Ectodermal cell (in vitro differentiated cells): ENCODE measurements at regions not wholly inside any gene's neighbourhood (a gene's known extent, or its start where the extent isn't known, plus 50 kb on each side); places are given as distances from the start of the nearest gene placed in this dataset.

Experiments used
- H3K27ac ChIP-seq: 2 replicates; pipeline ENCODE4 v1.7.0; 2013; ENCODE audit warnings: mild to moderate bottlenecking, low read depth, low read length; ENCODE audit not compliant: insufficient read depth, poor library complexity, severe bottlenecking
- H3K27me3 ChIP-seq: 2 replicates; pipeline ENCODE4 v1.7.0; 2013; ENCODE audit warnings: mild to moderate bottlenecking, low read length; ENCODE audit not compliant: insufficient read depth, control insufficient read depth, poor library complexity, severe bottlenecking
- H3K36me3 ChIP-seq: one replicate; pipeline ENCODE4 v1.7.0; 2013; ENCODE audit warnings: low read length; ENCODE audit not compliant: control insufficient read depth, insufficient read depth
- H3K4me1 ChIP-seq: one replicate; pipeline ENCODE4 v1.7.0; 2013; ENCODE audit warnings: low read length; ENCODE audit not compliant: control insufficient read depth, insufficient read depth
- H3K4me3 ChIP-seq: 2 replicates; pipeline ENCODE4 v1.7.0; 2013; ENCODE audit warnings: low read depth, low read length, control low read depth; ENCODE audit not compliant: insufficient read depth
- H3K9me3 ChIP-seq: 2 replicates; pipeline ENCODE4 v1.7.0; 2013; ENCODE audit warnings: mild to moderate bottlenecking, low read length, moderate library complexity; ENCODE audit not compliant: control insufficient read depth
- WGBS, 2 experiments: methylation state at CpG; one replicate each; pipeline ENCODE4 v1.1.7; 2013; ENCODE audit warnings: missing lambda C conversion rate in 2 of 2; 5-methylcytosine and 5-hydroxymethylcytosine counted together

- Histone ChIP-seq H3K9me3 (no peaks in the 10 kb centered on the region), H3K27me3 (no peaks in the 10 kb centered on the region), H3K4me3 (no peak overlapping the region), H3K36me3 (no peaks in the 10 kb centered on the region), H3K4me1 (no peaks in the 10 kb centered on the region), H3K27ac (no peak overlapping the region)
- WGBS, 2 experiments = 77 to 92% methylated on average over 1 of the region's 1 CpG
These were observed 425.3 kb upstream of the CDH6 start for GRCh38 chr5:30768056-30768690.

GRCh38 chr5:30765706-30766105 is 427.8 kb upstream of the CDH6 start:
- Histone ChIP-seq H3K36me3 (no peaks in the 10 kb centered on the region), H3K27ac (no peak overlapping the region), H3K4me3 (no peak overlapping the region), H3K27me3 (no peaks in the 10 kb centered on the region), H3K4me1 (no peaks in the 10 kb centered on the region), H3K9me3 (no peaks in the 10 kb centered on the region)
- 70% methylated on average over 2 of the region's 2 CpGs; no CpG with 5 or more reads in 1 of the 2 experiments for WGBS, 2 experiments

GRCh38 chr5:30765227-30765626 is 428.3 kb upstream of the CDH6 start:
- H3K9me3 ChIP-seq = no peaks in the 10 kb centered on the region

DNA sequence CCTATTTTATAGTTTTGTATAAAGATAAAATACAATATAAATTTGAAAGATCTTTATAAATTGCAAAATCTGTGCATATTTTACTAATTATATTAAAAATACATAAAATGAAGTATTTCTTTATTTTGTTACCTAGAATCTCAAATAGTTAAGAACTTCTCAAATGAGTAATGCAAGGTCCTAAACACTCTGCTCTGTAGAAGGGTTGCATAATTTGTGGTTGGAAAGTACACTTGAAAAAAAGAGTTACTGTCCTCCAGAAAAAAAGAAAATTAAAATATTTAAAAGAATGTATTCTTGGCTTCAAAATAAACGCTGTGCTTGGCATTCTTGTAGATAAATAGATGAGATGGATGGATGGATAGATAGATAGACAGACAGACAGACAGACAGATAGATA is 428.8 kb upstream of the CDH6 start:
- Histone ChIP-seq H3K4me1 (no peaks in the 10 kb centered on the region), H3K36me3 (no peaks in the 10 kb centered on the region), H3K9me3 (no peaks in the 10 kb centered on the region), H3K27me3 (no peaks in the 10 kb centered on the region), H3K4me3 (no peak overlapping the region), H3K27ac (no peak overlapping the region)
- 78 to 100% methylated on average over 1 of the region's 1 CpG for WGBS, 2 experiments

More at GRCh38 chr5:30765227-30765626, 428.3 kb upstream of the CDH6 start:
- Histone ChIP-seq H3K27me3 (no peaks in the 10 kb centered on the region), H3K36me3 (no peaks in the 10 kb centered on the region), H3K4me1 (no peaks in the 10 kb centered on the region), H3K27ac (no peak overlapping the region), H3K4me3 (no peak overlapping the region)
- 89 to 95% methylated on average over 2 of the region's 2 CpGs for WGBS, 2 experiments

DNA sequence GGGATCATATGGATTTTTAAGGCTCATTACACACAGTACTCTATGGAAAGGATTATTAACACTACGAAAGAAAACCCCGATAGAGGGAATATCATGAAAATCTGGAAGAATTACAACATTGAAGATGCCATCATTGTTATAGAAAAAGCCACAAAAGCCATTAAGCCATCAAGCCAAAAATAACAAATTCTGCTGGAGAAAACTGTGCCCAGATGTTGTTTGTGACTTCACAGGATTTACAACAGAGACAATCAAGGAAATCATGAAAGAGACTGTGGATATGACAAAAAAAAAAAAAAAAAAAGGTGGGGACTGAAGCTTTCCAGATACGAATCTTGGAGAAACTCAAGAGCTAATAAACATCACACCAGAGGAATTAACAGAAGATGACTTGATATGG is 433.8 kb upstream of the CDH6 start:
- H3K27ac ChIP-seq = no peak overlapping the region
- no peak overlapping the region for H3K4me3 ChIP-seq
- 95 to 100% methylated on average over 2 to 3 of the region's 3 CpGs for WGBS, 2 experiments
- H3K4me1 ChIP-seq = no peaks in the 10 kb centered on the region
- no peaks in the 10 kb centered on the region for H3K36me3 ChIP-seq
- no peaks in the 10 kb centered on the region for H3K9me3 ChIP-seq
- no peaks in the 10 kb centered on the region for H3K27me3 ChIP-seq

DNA sequence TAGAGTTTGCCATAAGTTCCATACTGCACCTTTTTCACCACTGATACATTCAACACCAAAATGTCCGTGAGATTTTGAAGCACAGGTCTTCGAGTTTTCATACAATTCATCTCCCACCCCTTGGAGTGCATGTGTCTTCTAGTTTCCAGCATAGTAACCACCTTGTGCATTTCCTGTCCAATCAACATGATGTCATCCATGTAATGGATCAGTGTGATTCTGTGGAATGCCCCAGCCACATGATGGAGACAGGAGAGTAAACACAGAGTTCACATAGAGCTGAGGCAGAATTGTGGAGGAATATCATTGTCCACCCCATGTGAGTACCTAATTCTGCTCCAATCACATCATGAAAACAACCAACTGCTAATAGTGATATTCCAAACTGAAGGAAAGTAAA is 441.5 kb upstream of the CDH6 start:
- Histone ChIP-seq H3K27ac (no peak overlapping the region), H3K27me3 (no peaks in the 10 kb centered on the region), H3K36me3 (no peaks in the 10 kb centered on the region), H3K4me3 (no peak overlapping the region), H3K9me3 (no peaks in the 10 kb centered on the region), H3K4me1 (no peaks in the 10 kb centered on the region)
- WGBS, 2 experiments = 94 to 100% methylated on average over 2 of the region's 2 CpGs

DNA sequence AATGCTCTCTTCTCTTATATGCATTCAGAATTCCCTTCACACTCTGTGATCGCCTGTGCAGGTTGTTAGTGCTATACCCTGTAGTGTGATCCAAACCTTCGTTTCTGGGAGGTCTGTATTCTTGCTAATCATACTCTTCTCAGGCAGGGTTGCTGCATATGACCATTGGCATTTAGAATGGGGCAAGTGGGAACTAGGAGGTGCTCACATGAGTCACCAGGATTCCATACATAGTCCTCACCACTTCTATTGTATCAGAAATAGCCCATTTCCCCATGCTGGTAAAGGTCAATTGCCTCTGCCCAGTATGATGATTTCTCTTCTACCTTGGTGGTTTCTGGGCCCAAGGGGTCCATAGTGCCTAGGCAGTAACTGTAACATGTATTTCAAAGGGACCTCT is 443.5 kb upstream of the CDH6 start:
- Histone ChIP-seq H3K27ac (no peak overlapping the region), H3K27me3 (no peaks in the 10 kb centered on the region), H3K9me3 (no peaks in the 10 kb centered on the region), H3K4me1 (no peaks in the 10 kb centered on the region), H3K4me3 (no peak overlapping the region), H3K36me3 (no peaks in the 10 kb centered on the region)
- WGBS, 2 experiments = 91 to 100% methylated on average over 2 of the region's 2 CpGs

DNA sequence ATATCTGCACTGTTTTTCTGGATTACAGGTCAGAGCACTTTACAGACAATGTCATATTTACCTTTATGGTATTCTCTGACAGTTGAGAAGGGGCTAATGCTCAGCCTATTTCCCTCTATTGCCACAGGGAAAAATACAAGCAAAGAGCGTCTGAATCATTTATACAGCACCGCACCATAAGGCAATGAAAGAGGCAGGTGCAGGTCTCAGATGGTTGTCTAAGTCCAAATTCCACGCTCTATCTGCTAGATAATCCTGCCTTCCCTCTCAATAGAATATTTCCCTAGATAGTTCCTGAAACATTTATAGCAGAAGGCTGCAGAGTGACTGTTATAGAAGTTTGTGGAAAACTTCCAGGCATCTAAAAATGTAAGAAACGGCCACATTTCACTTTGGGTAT is 446.1 kb upstream of the CDH6 start:
- no peaks in the 10 kb centered on the region for H3K36me3 ChIP-seq
- H3K4me1 ChIP-seq = no peaks in the 10 kb centered on the region
- 94 to 100% methylated on average over 3 to 4 of the region's 4 CpGs for WGBS, 2 experiments
- no peak overlapping the region for H3K4me3 ChIP-seq
- no peaks in the 10 kb centered on the region for H3K9me3 ChIP-seq
- no peak overlapping the region for H3K27ac ChIP-seq
- H3K27me3 ChIP-seq = no peaks in the 10 kb centered on the region

DNA sequence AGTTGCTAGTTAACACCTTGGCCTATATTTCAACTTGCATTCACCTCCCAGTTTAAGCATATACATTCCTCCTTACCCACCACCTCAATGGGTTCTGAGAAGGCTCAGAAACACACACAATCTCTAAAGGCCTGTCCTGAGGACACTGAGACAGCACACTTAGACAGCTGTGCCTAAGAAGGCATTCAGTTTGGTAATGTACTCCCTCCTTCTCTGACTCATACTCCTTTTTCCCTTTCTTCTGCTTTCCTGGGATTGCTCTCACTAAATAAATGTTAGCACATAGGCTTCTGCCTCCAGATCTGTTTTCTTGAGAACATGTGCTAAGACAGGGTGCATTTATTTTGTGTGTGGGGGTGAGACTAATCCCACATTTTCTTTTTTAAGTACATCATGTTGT is 456.8 kb upstream of the CDH6 start:
- Histone ChIP-seq H3K4me3 (no peak overlapping the region), H3K27me3 (no peaks in the 10 kb centered on the region), H3K9me3 (no peaks in the 10 kb centered on the region), H3K4me1 (no peaks in the 10 kb centered on the region), H3K27ac (no peak overlapping the region), H3K36me3 (no peaks in the 10 kb centered on the region)

DNA sequence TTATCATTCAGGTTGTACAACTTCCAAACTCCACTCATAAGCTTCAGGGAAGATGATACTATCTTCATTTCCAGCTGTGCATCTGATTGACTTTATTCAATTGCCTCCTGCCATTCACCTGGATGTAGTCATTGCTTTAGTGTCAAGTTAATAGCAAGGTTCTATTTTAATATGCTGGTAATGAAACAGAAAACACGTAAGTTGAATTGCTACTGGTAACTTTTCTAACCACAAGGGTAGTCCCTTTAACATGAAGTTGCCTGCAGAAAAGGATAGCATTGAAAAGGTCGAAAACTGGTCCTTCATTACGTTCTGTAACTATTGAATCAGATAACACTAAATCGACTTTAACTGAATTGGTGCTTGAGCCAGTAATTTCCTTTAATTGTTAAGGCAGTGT is 459.4 kb upstream of the CDH6 start:
- 96 to 100% methylated on average over 4 of the region's 4 CpGs for WGBS, 2 experiments
- no peaks in the 10 kb centered on the region for H3K4me1 ChIP-seq
- H3K27me3 ChIP-seq = no peaks in the 10 kb centered on the region
- no peaks in the 10 kb centered on the region for H3K9me3 ChIP-seq
- no peak overlapping the region for H3K27ac ChIP-seq
- no peak overlapping the region for H3K4me3 ChIP-seq
- no peaks in the 10 kb centered on the region for H3K36me3 ChIP-seq

DNA sequence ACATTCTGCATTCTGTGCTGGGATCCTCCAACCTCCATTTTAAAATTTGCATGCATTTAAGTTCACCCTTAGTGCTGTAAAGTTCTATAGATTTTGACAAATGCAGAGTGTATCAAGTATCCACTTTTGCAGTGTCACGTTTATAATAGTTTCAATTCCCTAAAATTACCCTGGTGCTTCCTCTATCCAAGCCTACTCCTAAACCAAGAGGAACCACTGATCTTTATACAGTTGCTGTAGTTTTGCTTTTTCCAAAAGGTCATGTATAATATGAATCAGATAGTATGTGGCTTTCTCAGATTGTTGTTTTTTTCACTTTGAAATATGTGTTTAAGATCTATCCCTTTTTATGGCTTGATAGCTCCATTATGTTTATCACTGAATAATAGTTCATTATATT is 468.4 kb upstream of the CDH6 start:
- Histone ChIP-seq H3K36me3 (no peaks in the 10 kb centered on the region), H3K4me1 (no peaks in the 10 kb centered on the region), H3K27ac (no peak overlapping the region), H3K4me3 (no peak overlapping the region), H3K9me3 (no peaks in the 10 kb centered on the region), H3K27me3 (no peaks in the 10 kb centered on the region)
- 86 to 89% methylated on average over 1 of the region's 1 CpG for WGBS, 2 experiments
